Neural cell (in vitro differentiated cells): ENCODE measurements at regions not wholly inside any gene's neighbourhood (a gene's known extent, or its start where the extent isn't known, plus 50 kb on each side); places are given as distances from the start of the nearest gene placed in this dataset.

Source experiments
- H2AFZ ChIP-seq: fragments of 200-600, 300-800 bp; sonication (generic), shearing (Covaris generic); 2 replicates; pipeline ENCODE4 v1.6.0; 2014; ENCODE audit warnings: low read depth, mild to moderate bottlenecking, antibody characterized with exemption, low read length, moderate library complexity
- H3F3A ChIP-seq: fragments of 200-600 bp; shearing (Covaris generic); 2 replicates; pipeline ENCODE4 v1.6.1; 2016; ENCODE audit warnings: mild to moderate bottlenecking, moderate library complexity, mixed read lengths, antibody characterized with exemption, low read length; ENCODE audit not compliant: insufficient read depth, poor library complexity, severe bottlenecking
- H3K27ac ChIP-seq: fragments of 200-600, 300-800 bp; sonication (generic), shearing (Covaris generic); 2 replicates; pipeline ENCODE4 v1.5.1; 2014; ENCODE audit warnings: mild to moderate bottlenecking, low read length, moderate library complexity
- H3K27me3 ChIP-seq: fragments of 300-800, 200-600 bp; sonication (generic), shearing (Covaris generic); 2 replicates; pipeline ENCODE4 v1.6.0; 2014; ENCODE audit warnings: mild to moderate bottlenecking, low read depth, low read length, moderate library complexity; ENCODE audit not compliant: insufficient read depth
- H3K36me3 ChIP-seq: fragments of 300-800, 200-600 bp; sonication (generic), shearing (Covaris generic); 2 replicates; pipeline ENCODE4 v1.5.1; 2014; ENCODE audit warnings: mild to moderate bottlenecking, antibody characterized with exemption, low read length, moderate library complexity; ENCODE audit not compliant: insufficient read depth
- H3K4me2 ChIP-seq: fragments of 300-800, 200-600 bp; sonication (generic), shearing (Covaris generic); 2 replicates; pipeline ENCODE4 v1.6.0; 2014; ENCODE audit warnings: mild to moderate bottlenecking, low read length
- H3K4me3 ChIP-seq: fragments of 300-800, 200-600 bp; sonication (generic), shearing (Covaris generic); 2 replicates; pipeline ENCODE4 v1.5.1; 2014; ENCODE audit warnings: mild to moderate bottlenecking, low read length, moderate library complexity
- H3K79me2 ChIP-seq: fragments of 200-600 bp; shearing (Covaris generic); replicated peaks from 2 replicates; pipeline ENCODE4 v1.6.0; 2014; ENCODE audit warnings: mild to moderate bottlenecking, low read length, moderate library complexity; ENCODE audit not compliant: insufficient read depth
- H3K9ac ChIP-seq: fragments of 300-800, 200-600 bp; sonication (generic), shearing (Covaris generic); 2 replicates; pipeline ENCODE4 v1.6.1; 2016; ENCODE audit warnings: mild to moderate bottlenecking, low read length, mixed read lengths
- H3K9me2 ChIP-seq: fragments of 200-600 bp; shearing (Covaris generic); 2 replicates; pipeline ENCODE4 v1.6.1; 2016; ENCODE audit warnings: mild to moderate bottlenecking, low read length, mixed read lengths; ENCODE audit not compliant: insufficient read depth
- H3K9me3 ChIP-seq: fragments of 200-600, 300-800 bp; sonication (generic), shearing (Covaris generic); 2 replicates; pipeline ENCODE4 v1.6.1; 2016; ENCODE audit warnings: mild to moderate bottlenecking, mixed run types, low read length, moderate library complexity, mixed read lengths
- H4K20me1 ChIP-seq: fragments of 200-600 bp; shearing (Covaris generic); 2 replicates; pipeline ENCODE4 v1.6.1; 2016; ENCODE audit warnings: mild to moderate bottlenecking, mixed run types; ENCODE audit not compliant: insufficient read depth
- EP300 ChIP-seq: fragments of 450-650 bp; conservative IDR thresholded peaks from 2 replicates; pipeline ENCODE4 v1.6.1; 2014; ENCODE audit warnings: antibody characterized with exemption, mild to moderate bottlenecking, moderate library complexity; ENCODE audit not compliant: poor library complexity, severe bottlenecking
- EZH2 ChIP-seq: fragments of 200-600, 300-800 bp; shearing (Covaris generic), sonication (generic); IDR thresholded peaks from 2 replicates; pipeline ENCODE4 v1.6.1; 2014; ENCODE audit warnings: antibody characterized with exemption, low read length, borderline replicate concordance, mild to moderate bottlenecking; ENCODE audit not compliant: insufficient read depth, poor library complexity, severe bottlenecking
- MXI1 ChIP-seq: fragments of 450-650 bp; conservative IDR thresholded peaks from 2 replicates; pipeline ENCODE4 v1.6.1; 2014; ENCODE audit warnings: antibody characterized with exemption, mild to moderate bottlenecking; ENCODE audit not compliant: poor library complexity, severe bottlenecking
- POLR2AphosphoS5 ChIP-seq: IDR thresholded peaks from 2 replicates; pipeline ENCODE4 v1.6.1; 2012
- RAD21 ChIP-seq: fragments of 450-650 bp; conservative IDR thresholded peaks from 2 replicates; pipeline ENCODE4 v1.6.1; 2014; ENCODE audit warnings: antibody characterized with exemption, mild to moderate bottlenecking, moderate library complexity
- REST ChIP-seq: IDR thresholded peaks from 2 replicates; pipeline ENCODE4 v1.6.1; 2012; ENCODE audit warnings: borderline replicate concordance
- SMC3 ChIP-seq: fragments of 450-650 bp; conservative IDR thresholded peaks from 2 replicates; pipeline ENCODE4 v1.6.1; 2014; ENCODE audit warnings: antibody characterized with exemption, mild to moderate bottlenecking, moderate library complexity; ENCODE audit not compliant: poor library complexity
- TAF1 ChIP-seq: IDR thresholded peaks from 2 replicates; pipeline ENCODE4 v1.6.1; 2012; ENCODE audit warnings: low read depth
- TF ChIP-seq, protein P1 (sequence below): fragments of 450-650 bp; IDR thresholded peaks from 2 replicates; pipeline ENCODE4 v1.5.1; 2014; ENCODE audit warnings: antibody characterized with exemption, mild to moderate bottlenecking, moderate library complexity; ENCODE audit not compliant: poor library complexity, severe bottlenecking

DNA sequence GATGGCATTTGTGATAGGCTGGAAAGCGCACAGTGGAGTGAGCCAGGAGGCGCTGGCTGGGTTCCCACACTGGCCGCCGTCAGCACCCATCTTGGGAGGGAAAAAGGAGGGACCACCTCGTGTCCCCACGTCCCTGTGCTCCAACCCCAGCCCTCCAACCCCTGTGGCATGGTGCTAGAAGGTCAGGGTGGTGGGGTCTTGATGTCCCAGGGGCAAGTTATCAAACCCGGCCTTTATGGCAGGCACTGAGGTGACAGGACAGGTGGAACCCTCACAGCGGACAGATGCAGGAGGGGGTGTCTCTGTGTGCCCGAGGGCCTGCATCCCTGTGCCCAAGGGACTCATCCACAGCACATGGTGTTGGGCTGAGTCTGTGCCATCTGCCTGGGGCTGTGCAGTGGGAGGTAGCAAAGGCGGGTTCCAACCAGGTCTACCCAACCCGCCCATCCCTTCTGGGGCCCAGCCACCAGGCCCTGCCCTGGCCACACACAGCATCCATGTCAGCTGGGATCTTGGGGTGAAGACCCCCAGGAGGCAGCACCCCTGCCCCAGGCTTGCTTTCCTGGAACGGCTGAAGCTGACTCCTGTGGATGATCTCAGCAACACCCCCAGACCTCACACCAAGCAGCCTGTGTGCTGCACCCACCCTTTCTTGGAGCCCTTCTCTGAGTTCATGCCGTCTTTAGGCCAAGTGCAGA, 246.1 kb downstream of the NDUFA10 start:
- no peak overlapping the region for H3K4me3 ChIP-seq
- peaks cover 3% of the 10 kb centered on the region for H3K9me3 ChIP-seq
- no peak overlapping the region for H3K27ac ChIP-seq
- H3K27me3 ChIP-seq: peaks cover 40% of the 10 kb centered on the region
- no peaks in the 10 kb centered on the region for H4K20me1 ChIP-seq
- no peaks in the 10 kb centered on the region for H3K79me2 ChIP-seq
- H3F3A ChIP-seq: no peaks in the 10 kb centered on the region
- no peaks in the 10 kb centered on the region for H3K9me2 ChIP-seq
- no peak overlapping the region for H3K9ac ChIP-seq
- H3K4me2 ChIP-seq: no peak overlapping the region
- H3K36me3 ChIP-seq: no peaks in the 10 kb centered on the region
- H2AFZ ChIP-seq: no peak overlapping the region
- TF ChIP-seq POLR2AphosphoS5: no peak
- no peak for TF ChIP-seq REST
- TF ChIP-seq, protein P1, sequence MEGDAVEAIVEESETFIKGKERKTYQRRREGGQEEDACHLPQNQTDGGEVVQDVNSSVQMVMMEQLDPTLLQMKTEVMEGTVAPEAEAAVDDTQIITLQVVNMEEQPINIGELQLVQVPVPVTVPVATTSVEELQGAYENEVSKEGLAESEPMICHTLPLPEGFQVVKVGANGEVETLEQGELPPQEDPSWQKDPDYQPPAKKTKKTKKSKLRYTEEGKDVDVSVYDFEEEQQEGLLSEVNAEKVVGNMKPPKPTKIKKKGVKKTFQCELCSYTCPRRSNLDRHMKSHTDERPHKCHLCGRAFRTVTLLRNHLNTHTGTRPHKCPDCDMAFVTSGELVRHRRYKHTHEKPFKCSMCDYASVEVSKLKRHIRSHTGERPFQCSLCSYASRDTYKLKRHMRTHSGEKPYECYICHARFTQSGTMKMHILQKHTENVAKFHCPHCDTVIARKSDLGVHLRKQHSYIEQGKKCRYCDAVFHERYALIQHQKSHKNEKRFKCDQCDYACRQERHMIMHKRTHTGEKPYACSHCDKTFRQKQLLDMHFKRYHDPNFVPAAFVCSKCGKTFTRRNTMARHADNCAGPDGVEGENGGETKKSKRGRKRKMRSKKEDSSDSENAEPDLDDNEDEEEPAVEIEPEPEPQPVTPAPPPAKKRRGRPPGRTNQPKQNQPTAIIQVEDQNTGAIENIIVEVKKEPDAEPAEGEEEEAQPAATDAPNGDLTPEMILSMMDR: no peak
- no peak for TF ChIP-seq MXI1
- no peak for TF ChIP-seq EP300
- no peak for TF ChIP-seq TAF1
- no peak for TF ChIP-seq EZH2
- no peak for TF ChIP-seq SMC3
- TF ChIP-seq RAD21: no peak

- Histone ChIP-seq H3K36me3 (no peaks in the 10 kb centered on the region), H3K79me2 (no peaks in the 10 kb centered on the region), H3F3A (no peaks in the 10 kb centered on the region), H2AFZ (no peak overlapping the region), H3K27me3 (peaks cover 38% of the 10 kb centered on the region), H3K4me2 (no peak overlapping the region), H3K9me2 (no peaks in the 10 kb centered on the region), H3K4me3 (no peak overlapping the region), H3K27ac (no peak overlapping the region), H4K20me1 (no peaks in the 10 kb centered on the region), H3K9ac (no peak overlapping the region), H3K9me3 (peaks cover 3% of the 10 kb centered on the region)
- no peak for TF ChIP-seq TAF1
- no peak for TF ChIP-seq RAD21
- TF ChIP-seq EP300: no peak
- TF ChIP-seq, protein P1: no peak
- TF ChIP-seq EZH2: no peak
- TF ChIP-seq POLR2AphosphoS5: no peak
- no peak for TF ChIP-seq MXI1
- TF ChIP-seq REST: no peak
- TF ChIP-seq SMC3: no peak
Observed at GRCh38 chr2:239778042-239778851, 246.9 kb downstream of the NDUFA10 start.
